ENCODE measurements at regions not wholly inside any gene's neighbourhood (a gene's known extent, or its start where the extent isn't known, plus 50 kb on each side); places are given as distances from the start of the nearest gene placed in this dataset.

- no peak for TF ChIP-seq REST (IDR thresholded peaks at IDR 0.05)
- no peak for TF ChIP-seq RAD21 (IDR thresholded peaks at IDR 0.05)
- TF ChIP-seq FOXA1 (IDR thresholded peaks at IDR 0.05): no peak
- TF ChIP-seq HNF4G (IDR thresholded peaks at IDR 0.05): no peak
- no peak for TF ChIP-seq YY1 (IDR thresholded peaks at IDR 0.05)
- no peak for TF ChIP-seq HNF4A (conservative IDR thresholded peaks at IDR 0.05)
- no peak for TF ChIP-seq ATF3 (IDR thresholded peaks at IDR 0.05)
These were observed 220.1 kb upstream of the TSHZ2 start (continued) for GRCh38 chr20:52752023-52752422.

GRCh38 chr20:52751571-52751970, 220.6 kb upstream of the TSHZ2 start:
- Histone ChIP-seq H3K9me3 (ENCODE audit: control insufficient read depth in 4 of 4, low read length in 3 of 4) (no peaks in the 10 kb centered on the region), H3K4me1 (ENCODE audit: control insufficient read depth in 4 of 4, insufficient read depth in 4 of 4, low read length in 3 of 4) (no peaks in the 10 kb centered on the region), H3K27me3 (ENCODE audit: control insufficient read depth in 4 of 4, insufficient read depth in 4 of 4, low read length in 3 of 4) (no peaks in the 10 kb centered on the region), H3K4me3 (ENCODE audit: low read depth in 1 of 3, low read length in 3 of 3) (no peak overlapping the region), H3K27ac (ENCODE audit: low read depth in 1 of 2, low read length in 2 of 2) (no peak overlapping the region), H3K9ac (ENCODE audit: low read depth in 1 of 2, low read length in 2 of 2) (no peak overlapping the region), H3K36me3 (ENCODE audit: control insufficient read depth in 4 of 4, insufficient read depth in 3 of 4, low read depth in 1 of 4, low read length in 3 of 4) (no peaks in the 10 kb centered on the region)
- 88% methylated on average over 3 of the region's 3 CpGs for WGBS
- DNase-seq (ENCODE audit: low spot score): no peak
- TF ChIP-seq SP1 (IDR thresholded peaks at IDR 0.05) (no peak), ZBTB33 (IDR thresholded peaks at IDR 0.05) (no peak), CTCF (IDR thresholded peaks at IDR 0.05; ENCODE audit: low read depth, low read length, missing input control) (no peak), MAX (IDR thresholded peaks at IDR 0.05) (no peak), HNF4G (IDR thresholded peaks at IDR 0.05) (no peak), EGR1 (IDR thresholded peaks at IDR 0.05; ENCODE audit: low read depth in 2 of 2) (no peak), TAF1 (conservative IDR thresholded peaks at IDR 0.05) (no peak), RXRA (IDR thresholded peaks at IDR 0.05) (no peak), REST (IDR thresholded peaks at IDR 0.05) (no peak), YY1 (IDR thresholded peaks at IDR 0.05) (no peak), FOXA1 (IDR thresholded peaks at IDR 0.05) (no peak), JUND (IDR thresholded peaks at IDR 0.05) (no peak), GABPA (IDR thresholded peaks at IDR 0.05 in 1 of 2, conservative IDR thresholded peaks at IDR 0.05 in 1 of 2) (no peak), NR2F2 (IDR thresholded peaks at IDR 0.05) (no peak)
